Epithelial cell of esophagus (primary cell): ENCODE measurements at regions not wholly inside any gene's neighbourhood (a gene's known extent, or its start where the extent isn't known, plus 50 kb on each side); places are given as distances from the start of the nearest gene placed in this dataset.

Experiments used
- DNase-seq: peaks from one replicate; pipeline ENCODE4 v3.0.0; 2010; ENCODE audit warnings: low read depth
- H3K4me3 ChIP-seq: 2 replicates; pipeline ENCODE4 v1.5.1; 2011; ENCODE audit warnings: mild to moderate bottlenecking, low read length, control low read depth
- CTCF ChIP-seq: IDR thresholded peaks from 2 replicates; pipeline ENCODE4 v1.5.1; 2011; ENCODE audit warnings: low read depth, mild to moderate bottlenecking, low read length, control low read depth, inconsistent platforms; ENCODE audit not compliant: insufficient read depth; ENCODE audit errors: missing control alignments

GRCh38 chr2:180705551-180705950 is 274.9 kb upstream of the UBE2E3 start:
- no peak overlapping the region for H3K4me3 ChIP-seq
- no peak for TF ChIP-seq CTCF
- peak; percentile 66 for DNase-seq

- no peak for TF ChIP-seq CTCF
- no peak overlapping the region for H3K4me3 ChIP-seq
- DNase-seq = peak; percentile 52
Measured at GRCh38 chr2:180705122-180705521, 275.3 kb upstream of the UBE2E3 start.

- H3K4me3 ChIP-seq = no peak overlapping the region
- DNase-seq = peak; percentile 34
- TF ChIP-seq CTCF = no peak
Measured at GRCh38 chr2:180699657-180700361, 280.6 kb upstream of the UBE2E3 start.

- H3K4me3 ChIP-seq = no peak overlapping the region
- no peak for TF ChIP-seq CTCF
- DNase-seq = no peak
Measured at GRCh38 chr2:180698668-180699067, 281.7 kb upstream of the UBE2E3 start.

- no peak overlapping the region for H3K4me3 ChIP-seq
- no peak for TF ChIP-seq CTCF
- DNase-seq = no peak
Measured at GRCh38 chr2:180695586-180696401, 284.6 kb upstream of the UBE2E3 start.

GRCh38 chr2:180694445-180695421 is 285.7 kb upstream of the UBE2E3 start:
- no peak for TF ChIP-seq CTCF
- no peak overlapping the region for H3K4me3 ChIP-seq
- no peak for DNase-seq
